Spleen (tissue), 7 donors: ENCODE measurements at regions not wholly inside any gene's neighbourhood (a gene's known extent, or its start where the extent isn't known, plus 50 kb on each side); places are given as distances from the start of the nearest gene placed in this dataset.
"Not testable (repeated sequence)": the region's sequence is repeated elsewhere in the genome, so short reads cannot be mapped to it uniquely, and the experiment has no call there.

ENCODE experiments used
- CTCF ChIP-seq, 11 experiments: fragments of 200-600 bp in 7 of 11; fragments of 450-650 bp in 4 of 11; sonication (generic) in 4 of 11; IDR thresholded peaks in 8 of 11; conservative IDR thresholded peaks in 3 of 11; 1 replicate in 7 of 11; 2 replicates in 4 of 11; pipeline versions ENCODE4 v1.4.0 to v1.8.0; 2016 to 2021; ENCODE audit warnings: antibody characterized with exemption in 11 of 11, inconsistent platforms in 4 of 11, mild to moderate bottlenecking in 1 of 11
- POLR2A ChIP-seq, 3 donors: fragments of 450-650 bp; IDR thresholded peaks; one replicate each; pipeline ENCODE4 v1.5.1; 2017; ENCODE audit warnings: antibody characterized with exemption in 3 of 3, mild to moderate bottlenecking in 1 of 3
- donor health status: DM: no; HTN: no; CAD: no; lungs with moderate emphysema.
- donor health status: DM: no; HTN: no; CAD: no.
- donor health status: DM: no; HTN: no; CAD: no.

- TF ChIP-seq CTCF (IDR thresholded peaks at IDR 0.05 in 8 of 11, conservative IDR thresholded peaks at IDR 0.05 in 3 of 11); POLR2A (IDR thresholded peaks at IDR 0.05): not testable (repeated sequence)
These were observed 387.7 kb upstream of the ST8SIA4 start for GRCh38 chr5:101290761-101291160.
